H1 (cell line): ENCODE measurements at regions not wholly inside any gene's neighbourhood (a gene's known extent, or its start where the extent isn't known, plus 50 kb on each side); places are given as distances from the start of the nearest gene placed in this dataset.

ENCODE experiments used
- CTCF ChIA-PET: fragments of 300-600 bp; sonication (Branson Sonifier 250); formaldehyde crosslinking; loops from one replicate; lab custom pipeline; 2021; ENCODE audit not compliant: partially characterized antibody; lab: Charles Lee
- POLR2A ChIA-PET: fragments of 300-600 bp; sonication (Branson Sonifier 250); formaldehyde crosslinking; loops from one replicate; lab custom pipeline; 2021; ENCODE audit warnings: inconsistent platforms; ENCODE audit not compliant: partially characterized antibody; lab: Charles Lee
- DNase-seq, 2 experiments: peaks; one replicate each; pipeline versions ENCODE4 v3.0.0 to v3.0.0-alpha.2; 2010 to 2022; ENCODE audit warnings: low spot score in 2 of 2, low read depth in 1 of 2, mixed read lengths in 1 of 2
- FAIRE-seq: peaks from 2 replicates; lab custom pipeline; 2011; peaks lifted over from hg19 to GRCh38; lab: Jason Lieb, UNC
- H2AFZ ChIP-seq: 2 replicates; pipeline ENCODE4 v1.8.1; 2012; ENCODE audit warnings: low read length, inconsistent platforms
- H2AK5ac ChIP-seq: 2 replicates; pipeline ENCODE4 v1.6.1; 2013; ENCODE audit warnings: low read depth, low read length
- H2BK120ac ChIP-seq: replicated peaks from 2 replicates; pipeline ENCODE3; 2013; ENCODE audit warnings: low read depth, low read length, inconsistent platforms
- H2BK12ac ChIP-seq: 2 replicates; pipeline ENCODE4 v1.6.1; 2013; ENCODE audit warnings: low read depth, low read length
- H2BK15ac ChIP-seq: 2 replicates; pipeline ENCODE4 v1.6.1; 2013; ENCODE audit warnings: low read length
- H2BK20ac ChIP-seq: 2 replicates; pipeline ENCODE4 v1.6.1; 2013; ENCODE audit warnings: low read length
- H2BK5ac ChIP-seq: 2 replicates; pipeline ENCODE4 v1.6.1; 2013; ENCODE audit warnings: low read depth, low read length
- H3K14ac ChIP-seq: 2 replicates; pipeline ENCODE4 v1.6.1; 2013; ENCODE audit warnings: inconsistent platforms; ENCODE audit not compliant: insufficient read length
- H3K18ac ChIP-seq: 2 replicates; pipeline ENCODE4 v1.6.1; 2013; ENCODE audit warnings: low read length; ENCODE audit errors: extremely low read depth
- H3K23ac ChIP-seq: 2 replicates; pipeline ENCODE4 v1.6.1; 2013; ENCODE audit warnings: inconsistent platforms; ENCODE audit not compliant: insufficient read length
- H3K23me2 ChIP-seq: 2 replicates; pipeline ENCODE4 v1.6.1; 2013; ENCODE audit warnings: low read depth, low read length
- H3K27ac ChIP-seq: 2 replicates; pipeline ENCODE4 v1.6.1; 2011; ENCODE audit warnings: low read depth, low read length, inconsistent platforms
- H3K27me3 ChIP-seq, 4 experiments: replicated peaks in 1 of 4; 1 replicate in 1 of 4; 2 replicates in 3 of 4; pipeline versions ENCODE4 v1.6.1 to v1.8.1; 2011 to 2013; ENCODE audit warnings: low read length in 3 of 4, mild to moderate bottlenecking in 3 of 4, inconsistent platforms in 2 of 4, mixed read lengths in 2 of 4, moderate library complexity in 1 of 4; ENCODE audit not compliant: control insufficient read depth in 3 of 4, insufficient read depth in 3 of 4; ENCODE audit errors: extremely low read depth in 1 of 4
- H3K36me3 ChIP-seq, 4 experiments: 2 replicates each; pipeline versions ENCODE4 v1.6.1 to v1.8.1; 2011 to 2013; ENCODE audit warnings: mild to moderate bottlenecking in 4 of 4, low read length in 3 of 4, moderate library complexity in 2 of 4, control low read depth in 1 of 4, inconsistent platforms in 1 of 4; ENCODE audit not compliant: insufficient read depth in 4 of 4, control insufficient read depth in 2 of 4
- H3K4ac ChIP-seq: replicated peaks from 2 replicates; pipeline ENCODE3; 2013; ENCODE audit warnings: low read length, low read depth, mixed read lengths, inconsistent platforms; ENCODE audit not compliant: insufficient read length
- H3K4me1 ChIP-seq, 4 experiments: replicated peaks in 1 of 4; 1 replicate in 1 of 4; 2 replicates in 3 of 4; pipeline versions ENCODE4 v1.6.1 to v1.8.1; 2011 to 2013; ENCODE audit warnings: low read length in 3 of 4, inconsistent platforms in 2 of 4, mixed read lengths in 1 of 4; ENCODE audit not compliant: insufficient read depth in 4 of 4, control insufficient read depth in 3 of 4
- H3K4me2 ChIP-seq, 2 experiments: 2 replicates each; pipeline versions ENCODE4 v1.6.1 to v1.8.1; 2011 to 2013; ENCODE audit warnings: low read depth in 2 of 2, low read length in 2 of 2, control low read depth in 1 of 2, inconsistent platforms in 1 of 2, mild to moderate bottlenecking in 1 of 2; ENCODE audit not compliant: insufficient read depth in 1 of 2
- H3K4me3 ChIP-seq, 4 experiments: fragments of 200-600, 300-600 bp in 1 of 4; sonication (generic), shearing (Covaris generic), sonication (Bioruptor Twin) in 1 of 4; 2 replicates each; pipeline versions ENCODE4 v1.5.1 to v1.8.1; 2011 to 2016; ENCODE audit warnings: low read length in 4 of 4, low read depth in 3 of 4, control low read depth in 2 of 4, inconsistent platforms in 2 of 4, mild to moderate bottlenecking in 2 of 4, mixed read lengths in 1 of 4, moderate library complexity in 1 of 4; ENCODE audit not compliant: insufficient read depth in 2 of 4; ENCODE audit errors: extremely low read depth in 1 of 4
- H3K56ac ChIP-seq: replicated peaks from 2 replicates; pipeline ENCODE3; 2013; ENCODE audit warnings: low read depth, mild to moderate bottlenecking, mixed read lengths, low read length, inconsistent platforms; ENCODE audit not compliant: insufficient read length
- H3K79me1 ChIP-seq: 2 replicates; pipeline ENCODE4 v1.6.1; 2013; ENCODE audit warnings: low read depth, low read length, control low read depth
- H3K79me2 ChIP-seq, 2 experiments: 2 replicates each; pipeline versions ENCODE4 v1.6.1 to v1.8.1; 2012 to 2013; ENCODE audit warnings: low read length in 2 of 2, mild to moderate bottlenecking in 2 of 2, inconsistent platforms in 1 of 2; ENCODE audit not compliant: insufficient read depth in 2 of 2, control insufficient read depth in 1 of 2
- H3K9ac ChIP-seq, 4 experiments: replicated peaks in 1 of 4; 1 replicate in 1 of 4; 2 replicates in 3 of 4; pipeline versions ENCODE4 v1.6.1 to v1.8.1; 2011 to 2013; ENCODE audit warnings: low read depth in 3 of 4, low read length in 3 of 4, control low read depth in 2 of 4, mild to moderate bottlenecking in 2 of 4, moderate library complexity in 2 of 4, inconsistent platforms in 1 of 4; ENCODE audit errors: extremely low read depth in 1 of 4
- H3K9me3 ChIP-seq, 2 experiments: 2 replicates each; pipeline versions ENCODE4 v1.6.1 to v1.8.1; 2012 to 2013; ENCODE audit warnings: mild to moderate bottlenecking in 2 of 2, moderate library complexity in 2 of 2, control low read depth in 1 of 2, inconsistent platforms in 1 of 2, low read depth in 1 of 2, low read length in 1 of 2, mixed read lengths in 1 of 2; ENCODE audit not compliant: insufficient read depth in 2 of 2
- H4K20me1 ChIP-seq, 2 experiments: replicated peaks in 1 of 2; 2 replicates each; pipeline versions ENCODE3 to v1.8.1; 2011 to 2013; ENCODE audit warnings: inconsistent platforms in 2 of 2, low read length in 2 of 2, mild to moderate bottlenecking in 1 of 2; ENCODE audit not compliant: insufficient read depth in 2 of 2, control insufficient read depth in 1 of 2
- H4K5ac ChIP-seq: 2 replicates; pipeline ENCODE4 v1.6.1; 2013; ENCODE audit warnings: low read length, low read depth, mixed read lengths, inconsistent platforms; ENCODE audit not compliant: insufficient read length
- H4K8ac ChIP-seq: 2 replicates; pipeline ENCODE4 v1.8.0; 2013; ENCODE audit warnings: mild to moderate bottlenecking, moderate library complexity, low read length, inconsistent platforms; ENCODE audit not compliant: insufficient read depth; ENCODE audit errors: extremely low read depth
- H4K91ac ChIP-seq: replicated peaks from 2 replicates; pipeline ENCODE3; 2013; ENCODE audit warnings: low read length, mixed read lengths, inconsistent platforms; ENCODE audit not compliant: insufficient read length
- KDM4A ChIP-seq: IDR thresholded peaks from one replicate; pipeline ENCODE4 v1.7.1; 2012; ENCODE audit warnings: low read depth, mild to moderate bottlenecking, moderate library complexity, low read length, inconsistent platforms; ENCODE audit not compliant: severe bottlenecking
- SAP30 ChIP-seq: fragments of 300-600 bp; sonication (generic); IDR thresholded peaks from 2 replicates; pipeline ENCODE4 v1.7.1; 2012; ENCODE audit warnings: low read length, moderate library complexity, mild to moderate bottlenecking, inconsistent platforms; ENCODE audit not compliant: insufficient read depth, insufficient replicate concordance
- SP2 ChIP-seq: IDR thresholded peaks from 2 replicates; pipeline ENCODE4 v1.6.1; 2012; ENCODE audit warnings: mild to moderate bottlenecking, low read length, inconsistent platforms
- SUZ12 ChIP-seq: fragments of 200-600 bp; sonication (generic); IDR thresholded peaks from 2 replicates; pipeline ENCODE4 v1.6.1; 2012; ENCODE audit warnings: mild to moderate bottlenecking, inconsistent platforms, low read length, moderate library complexity, mixed read lengths
- WGBS, 2 experiments: shearing (Covaris generic) in 1 of 2; methylation state at CpG; one replicate each; pipeline versions ENCODE4 v1.1.6 to v1.1.7; 2013 to 2015; ENCODE audit warnings: low lambda C conversion rate in 2 of 2, mixed read lengths in 2 of 2, inconsistent platforms in 1 of 2, low coverage in 1 of 2, missing lambda C conversion rate in 1 of 2; ENCODE audit not compliant: insufficient replicate concordance in 2 of 2, insufficient coverage in 1 of 2, insufficient read length in 1 of 2; ENCODE audit errors: extremely low coverage in 1 of 2, missing lambda C conversion rate in 1 of 2; 5-methylcytosine and 5-hydroxymethylcytosine counted together
- TF ChIP-seq, protein P1 (sequence below): IDR thresholded peaks from 2 replicates; pipeline ENCODE4 v1.6.1; 2012; ENCODE audit warnings: inconsistent platforms
- TF ChIP-seq, protein P2 (sequence below): IDR thresholded peaks from 2 replicates; pipeline ENCODE4 v1.6.1; 2012; ENCODE audit warnings: inconsistent platforms

DNA sequence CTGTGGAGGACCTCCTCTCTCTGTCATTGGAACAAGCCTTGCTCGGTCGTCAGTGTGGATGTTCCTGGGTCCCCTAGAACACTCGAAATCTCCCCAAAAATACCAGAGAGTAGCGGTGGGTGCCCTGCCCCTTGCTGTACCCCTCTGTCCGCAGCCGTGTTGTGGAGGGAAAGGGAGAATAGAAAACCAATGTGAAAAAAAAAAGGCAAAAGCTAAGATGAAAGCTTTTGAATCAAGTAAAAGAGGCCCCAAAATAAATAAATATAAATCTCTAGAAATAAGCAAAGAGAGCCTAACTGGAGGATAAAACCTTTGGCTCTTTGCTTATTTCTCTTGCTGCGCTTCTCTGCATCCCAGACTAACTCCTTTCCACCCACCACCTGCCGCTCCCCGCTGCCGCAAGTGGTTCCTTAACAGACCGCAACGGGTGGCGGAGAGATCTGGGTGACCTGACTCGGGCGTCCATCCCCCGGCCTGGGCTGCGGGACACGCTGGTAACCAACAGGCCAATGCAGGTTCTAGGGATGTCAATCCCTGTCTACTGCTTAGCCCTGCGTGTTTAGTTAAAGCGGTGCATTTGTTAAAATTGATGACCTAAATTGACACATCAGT is 110.0 kb downstream of the GPX5 start:
- no peak overlapping the region for H2BK15ac ChIP-seq
- no peaks in the 10 kb centered on the region for H4K20me1 ChIP-seq
- ChIA-PET POLR2A (interaction anchor here (0.6 to 2.5 kb wide), 4 partner anchors 13 to 49 kb away, joined by 3 to 10 read pairs (median 6); a partner anchor contains a TSS), CTCF (interaction anchor here (0.9 to 2.4 kb wide), 5 partner anchors 9 to 98 kb away, joined by 3 to 8 read pairs (median 6); no protein-coding TSS in a partner anchor)
- H3K56ac ChIP-seq, result no peak overlapping the region
- no peak overlapping the region for H3K27ac ChIP-seq
- H3K23me2 ChIP-seq, result peaks cover 10% of the 10 kb centered on the region
- H3K79me1 ChIP-seq, result no peaks in the 10 kb centered on the region
- H4K91ac ChIP-seq, result no peak overlapping the region
- no peak overlapping the region for H3K23ac ChIP-seq
- no peak overlapping the region for H3K18ac ChIP-seq
- H3K27me3 ChIP-seq, result peaks cover 2 to 40% (median 21%) of the 10 kb centered on the region in 4 experiments
- peak overlapping the region; percentile 75 to 90 (median 76) for H3K4me3 ChIP-seq
- no peak overlapping the region for H3K14ac ChIP-seq
- no peaks in the 10 kb centered on the region for H3K79me2 ChIP-seq
- no peak overlapping the region for H4K8ac ChIP-seq
- no peak overlapping the region for H2AK5ac ChIP-seq
- H3K9me3 ChIP-seq, result peaks cover 0 to 7% of the 10 kb centered on the region in 2 experiments; a peak in 1 of 4 replicates
- no peak overlapping the region for H2BK5ac ChIP-seq
- WGBS, 2 experiments, result 5% methylated on average over 20 of the region's 20 CpGs; no CpG with 5 or more reads in 1 of the 2 experiments
- FAIRE-seq, result no peak
- DNase-seq, result no peak
- peak overlapping the region; percentile 86 to 88 for H3K4me2 ChIP-seq
- 0 out of 2 replicates have a peak overlapping the region, but pooled peaks have one; percentile 11 for H2AFZ ChIP-seq
- H3K36me3 ChIP-seq, result no peaks in the 10 kb centered on the region; a peak in 1 of 8 replicates
- H2BK120ac ChIP-seq, result no peak overlapping the region
- no peak overlapping the region for H4K5ac ChIP-seq
- H2BK20ac ChIP-seq, result no peak overlapping the region
- peak overlapping the region in 1 of 4 experiments; percentile 18; a peak in 1 of 7 replicates for H3K9ac ChIP-seq
- H3K4me1 ChIP-seq, result peaks cover 0 to 4% (median 0%) of the 10 kb centered on the region in 4 experiments; a peak in 3 of 7 replicates
- H3K4ac ChIP-seq, result no peak overlapping the region
- TF ChIP-seq KDM4A (peak; percentile 0), SAP30 (peak; percentile 41), SUZ12 (peak; percentile 60), SP2 (0 out of 2 replicates have a peak, but pooled peaks have one; percentile 5)
- TF ChIP-seq, protein P1, sequence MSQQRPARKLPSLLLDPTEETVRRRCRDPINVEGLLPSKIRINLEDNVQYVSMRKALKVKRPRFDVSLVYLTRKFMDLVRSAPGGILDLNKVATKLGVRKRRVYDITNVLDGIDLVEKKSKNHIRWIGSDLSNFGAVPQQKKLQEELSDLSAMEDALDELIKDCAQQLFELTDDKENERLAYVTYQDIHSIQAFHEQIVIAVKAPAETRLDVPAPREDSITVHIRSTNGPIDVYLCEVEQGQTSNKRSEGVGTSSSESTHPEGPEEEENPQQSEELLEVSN, result no peak
- TF ChIP-seq, protein P2, sequence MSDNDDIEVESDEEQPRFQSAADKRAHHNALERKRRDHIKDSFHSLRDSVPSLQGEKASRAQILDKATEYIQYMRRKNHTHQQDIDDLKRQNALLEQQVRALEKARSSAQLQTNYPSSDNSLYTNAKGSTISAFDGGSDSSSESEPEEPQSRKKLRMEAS, result 0 out of 2 replicates have a peak, but pooled peaks have one; percentile 31
- no peak overlapping the region for H2BK12ac ChIP-seq
